ENCODE measurements at regions not wholly inside any gene's neighbourhood (a gene's known extent, or its start where the extent isn't known, plus 50 kb on each side); places are given as distances from the start of the nearest gene placed in this dataset.
"Not testable (repeated sequence)": the region's sequence is repeated elsewhere in the genome, so short reads cannot be mapped to it uniquely, and the experiment has no call there.

DNA sequence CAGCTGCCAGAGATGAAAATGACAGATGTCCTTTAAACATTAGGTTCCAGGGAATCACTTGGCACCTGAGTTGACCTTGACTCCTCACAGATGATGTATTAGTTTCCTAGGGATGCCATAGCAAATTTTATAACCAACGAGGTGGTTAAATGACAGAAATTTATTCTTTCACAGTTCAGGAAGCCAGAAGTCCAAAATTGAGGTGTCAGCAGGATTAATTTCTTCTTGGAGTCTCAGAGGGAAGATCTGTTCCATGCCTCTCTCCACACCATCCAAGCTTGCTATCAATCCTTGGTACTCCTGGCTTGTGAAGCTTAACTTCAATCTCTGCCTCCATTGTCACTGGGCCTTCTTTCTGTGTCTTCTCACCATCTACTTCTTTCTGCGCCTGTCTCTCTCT is 249.7 kb upstream of the BTG1 start:
- ATAC-seq, result no peak
- no peak for DNase-seq

GRCh38 chr12:92394895-92395294 is 249.2 kb upstream of the BTG1 start:
- ATAC-seq (no peak), DNase-seq (no peak)

GRCh38 chr12:92393504-92393903 is 247.9 kb upstream of the BTG1 start:
- ATAC-seq (no peak), DNase-seq (peak; percentile 62)

DNA sequence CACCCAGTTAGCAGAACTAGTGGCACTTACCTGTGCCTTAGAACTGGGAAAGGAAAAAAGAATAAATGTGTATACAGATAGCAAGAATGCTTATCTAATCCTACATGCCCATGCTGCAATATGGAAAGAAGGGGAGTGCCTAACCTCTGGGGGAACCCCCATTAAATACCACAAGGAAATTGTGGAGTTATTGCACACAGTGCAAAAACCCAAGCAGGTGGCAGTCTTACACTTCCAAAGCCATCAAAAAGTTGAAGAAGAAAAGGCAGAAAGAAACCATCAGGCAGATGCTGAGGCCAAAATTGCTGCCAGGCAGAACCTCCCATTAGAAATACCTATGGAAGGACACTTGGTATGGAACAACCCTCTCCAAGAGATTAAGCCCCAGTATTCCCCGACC is 246.1 kb upstream of the BTG1 start:
- ATAC-seq, DNase-seq: not testable (repeated sequence)

GRCh38 chr12:92389466-92389865 is 243.8 kb upstream of the BTG1 start:
- ATAC-seq (no peak), DNase-seq (no peak)

DNA sequence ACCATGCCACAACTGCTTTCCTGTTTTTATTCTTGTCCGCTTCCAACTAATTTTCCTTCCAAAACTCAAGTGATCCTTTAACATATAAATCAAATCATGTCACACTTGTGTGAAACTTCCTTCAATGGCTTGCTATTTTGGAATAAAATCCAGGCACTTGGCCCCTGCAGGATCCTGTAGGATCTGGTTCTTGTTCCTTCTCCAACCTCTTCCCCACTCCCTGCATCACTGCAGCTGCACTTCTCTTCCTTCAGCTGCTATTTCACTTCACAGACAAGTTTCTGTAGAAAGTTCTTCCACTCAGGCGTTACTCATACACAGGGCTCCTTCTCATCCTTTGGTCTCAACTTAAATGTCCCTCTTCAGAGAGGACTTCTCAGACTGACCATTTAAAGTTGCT is 239.7 kb upstream of the BTG1 start:
- ATAC-seq, result no peak
- DNase-seq, result no peak

GRCh38 chr12:92384571-92384970 is 238.9 kb upstream of the BTG1 start:
- ATAC-seq (no peak), DNase-seq (no peak)

DNA sequence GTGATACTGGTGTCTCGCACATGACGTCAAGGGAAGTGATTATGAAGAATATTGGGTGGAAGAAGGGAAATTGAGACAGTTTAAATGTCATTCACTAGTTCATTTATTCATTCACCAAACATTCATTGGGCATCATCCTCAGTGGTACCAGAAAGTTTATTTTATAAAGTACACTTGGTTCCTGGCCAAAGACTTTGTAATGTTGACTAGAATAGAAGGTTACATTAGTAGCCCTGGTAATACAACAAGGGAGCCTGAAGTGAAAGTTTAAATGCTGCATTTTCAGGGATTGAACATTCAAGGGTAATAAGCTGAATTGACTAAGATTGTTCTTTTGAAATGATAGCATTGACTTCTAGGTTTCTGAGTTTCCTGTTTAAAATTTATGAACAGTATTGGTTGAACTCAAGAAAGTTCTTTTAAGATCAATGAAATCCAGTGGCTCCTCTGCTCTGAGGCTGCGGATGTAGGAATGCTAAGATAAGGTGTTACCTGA is 236.8 kb upstream of the BTG1 start:
- ATAC-seq (no peak), DNase-seq (no peak)

- no peak for DNase-seq
- ATAC-seq, result no peak
Observed at GRCh38 chr12:92381856-92382255, 236.2 kb upstream of the BTG1 start.

- ATAC-seq (no peak), DNase-seq (no peak)
Observed at GRCh38 chr12:92378682-92379479, 233.2 kb upstream of the BTG1 start.

DNA sequence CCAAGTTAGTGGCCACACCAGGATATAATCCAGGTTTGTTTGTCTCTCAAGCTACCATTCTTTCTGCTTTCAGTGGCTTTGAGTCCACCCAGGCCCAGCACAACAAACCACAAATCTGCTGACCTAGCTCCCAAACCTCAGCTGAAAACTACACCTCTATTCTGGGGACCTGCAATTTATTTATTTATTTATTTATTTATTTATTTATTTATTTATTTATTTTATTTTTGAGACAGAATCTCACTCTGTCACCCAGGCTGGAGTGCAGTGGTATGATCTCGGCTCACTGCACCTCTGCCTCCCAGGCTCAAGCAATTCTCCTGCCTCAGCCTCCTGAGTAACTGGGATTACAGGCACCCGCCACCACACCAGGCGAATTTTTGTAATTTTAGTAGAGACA is 229.9 kb upstream of the BTG1 start:
- ATAC-seq, DNase-seq: not testable (repeated sequence)

GRCh38 chr12:92370828-92371227 is 225.2 kb upstream of the BTG1 start:
- ATAC-seq, result no peak
- no peak for DNase-seq

- DNase-seq, result no peak
- ATAC-seq, result no peak
Observed at GRCh38 chr12:92369636-92370035, 224.0 kb upstream of the BTG1 start.

GRCh38 chr12:92369056-92369455 is 223.4 kb upstream of the BTG1 start:
- ATAC-seq, result no peak
- no peak for DNase-seq

DNA sequence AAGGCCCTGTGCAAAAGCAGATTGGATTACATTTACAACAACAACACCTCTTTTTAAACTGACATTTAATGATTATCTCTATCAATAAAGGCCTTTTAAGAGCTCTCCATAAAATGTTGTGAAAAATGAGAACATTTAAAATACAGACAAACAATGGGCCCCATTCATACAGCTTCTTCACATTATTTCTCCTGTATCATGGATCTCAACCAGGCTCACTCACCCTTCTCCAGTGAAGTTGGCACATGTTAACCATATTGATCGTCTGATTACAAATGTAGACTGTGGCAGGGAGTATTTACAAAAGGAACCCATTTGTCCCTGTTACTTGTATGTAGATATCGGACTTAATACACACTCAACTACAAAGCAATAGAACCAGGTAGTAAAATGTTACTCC is 220.2 kb upstream of the BTG1 start:
- DNase-seq (no peak), ATAC-seq (no peak)

- DNase-seq (no peak), ATAC-seq (no peak)
Observed at GRCh38 chr12:92365333-92365732, 219.7 kb upstream of the BTG1 start.

DNA sequence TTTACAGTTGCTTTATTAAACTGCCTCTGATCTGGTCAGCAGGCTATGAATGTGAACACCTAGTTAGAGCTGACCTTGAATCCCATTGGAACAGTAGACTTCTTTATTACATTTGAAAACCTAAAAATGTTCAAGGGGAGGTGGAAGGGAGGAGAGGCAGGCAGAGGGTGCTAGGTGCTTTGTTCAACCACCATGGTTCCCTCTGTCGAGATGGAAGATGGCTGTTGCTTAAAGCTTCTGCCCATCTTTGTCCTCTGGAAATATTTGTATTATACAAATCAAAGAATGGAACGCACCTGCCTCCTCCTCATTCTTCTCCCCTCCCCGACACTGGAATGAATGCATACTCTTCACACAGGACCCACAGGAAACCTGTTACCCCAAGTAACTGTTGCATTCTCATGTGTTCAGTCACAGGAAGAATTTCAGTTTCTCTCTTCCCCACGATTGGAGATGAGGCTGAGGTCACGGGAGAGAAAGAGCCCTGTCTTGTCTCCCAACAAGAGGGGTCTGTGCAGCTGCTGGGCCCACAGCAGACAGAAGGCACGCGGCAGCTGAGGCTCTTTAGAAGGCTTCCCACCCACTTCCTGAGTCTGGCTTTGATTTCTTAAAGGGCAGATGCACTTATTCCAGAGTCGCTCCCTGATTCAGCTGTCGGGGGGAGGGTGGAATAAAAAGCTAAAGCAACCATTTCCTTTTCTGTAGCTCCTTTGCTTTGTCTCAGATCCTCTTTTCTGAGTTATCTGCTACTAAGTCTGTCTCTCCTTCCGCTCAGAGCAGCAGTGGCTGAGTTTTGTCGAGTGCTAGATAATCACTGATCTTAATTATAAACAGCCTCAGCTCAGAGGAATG is 217.9 kb upstream of the BTG1 start:
- peak; percentile 52 for DNase-seq
- ATAC-seq, result peak; percentile 53

DNA sequence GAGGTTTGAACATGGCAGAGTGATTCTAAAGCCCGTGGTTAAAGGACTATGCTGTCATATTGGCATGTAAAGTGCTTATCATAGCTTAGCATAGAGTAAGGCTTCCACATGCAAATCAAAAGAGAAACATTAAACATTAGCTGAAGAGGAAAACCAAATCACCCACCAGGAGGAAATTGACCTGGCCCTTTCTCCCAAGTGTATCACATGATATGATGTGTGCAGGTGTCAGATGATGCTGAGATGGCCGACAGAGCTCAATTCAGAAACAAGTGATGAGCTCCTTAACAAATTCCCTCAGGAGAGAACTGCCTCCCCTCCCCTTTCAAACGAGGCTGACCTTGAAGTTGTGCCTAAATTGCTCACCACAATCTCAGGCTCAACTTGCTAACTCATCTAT is 217.1 kb upstream of the BTG1 start:
- peak; percentile 19 for DNase-seq
- no peak for ATAC-seq

DNA sequence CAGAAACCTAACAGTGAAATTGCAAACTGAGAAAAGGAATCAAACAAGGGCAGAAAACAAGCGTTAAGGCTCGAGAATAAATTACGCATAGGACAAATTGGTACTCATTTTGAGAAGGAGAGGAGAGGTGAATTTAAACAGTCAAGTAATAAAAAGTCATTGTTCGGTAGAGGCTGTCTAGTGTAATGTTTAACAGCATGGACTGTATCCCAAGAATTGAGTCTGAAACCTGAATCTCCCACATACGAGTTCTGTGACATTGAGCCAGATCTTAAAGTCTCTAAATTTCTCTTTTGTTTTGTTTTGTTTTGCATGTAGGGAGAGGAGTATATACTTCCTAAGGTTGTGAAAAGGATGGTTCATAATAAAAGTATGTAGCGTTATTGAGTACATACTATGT is 216.5 kb upstream of the BTG1 start:
- DNase-seq, result no peak
- no peak for ATAC-seq

DNA sequence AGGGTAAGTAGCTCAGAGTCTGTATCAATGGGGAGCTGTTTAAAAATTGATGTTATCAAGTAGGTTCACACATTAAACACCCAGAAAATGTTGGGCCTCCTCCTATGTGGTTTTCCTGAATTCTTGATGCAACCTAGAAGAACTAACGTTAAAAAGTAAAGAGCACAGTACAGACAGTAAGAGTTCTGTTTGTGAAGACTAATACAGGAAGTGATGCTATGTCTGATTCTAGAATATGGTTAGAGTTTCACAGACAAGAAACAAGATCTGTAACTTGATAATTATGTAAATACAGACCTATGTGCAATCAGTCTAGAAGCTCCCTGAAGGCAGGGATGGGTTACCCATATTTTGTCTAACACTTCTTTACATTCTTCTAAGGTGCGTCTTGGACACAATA is 214.9 kb upstream of the BTG1 start:
- ATAC-seq, result no peak
- no peak for DNase-seq

- DNase-seq, result no peak
- no peak for ATAC-seq
Observed at GRCh38 chr12:92359581-92360209, 214.0 kb upstream of the BTG1 start.

DNA sequence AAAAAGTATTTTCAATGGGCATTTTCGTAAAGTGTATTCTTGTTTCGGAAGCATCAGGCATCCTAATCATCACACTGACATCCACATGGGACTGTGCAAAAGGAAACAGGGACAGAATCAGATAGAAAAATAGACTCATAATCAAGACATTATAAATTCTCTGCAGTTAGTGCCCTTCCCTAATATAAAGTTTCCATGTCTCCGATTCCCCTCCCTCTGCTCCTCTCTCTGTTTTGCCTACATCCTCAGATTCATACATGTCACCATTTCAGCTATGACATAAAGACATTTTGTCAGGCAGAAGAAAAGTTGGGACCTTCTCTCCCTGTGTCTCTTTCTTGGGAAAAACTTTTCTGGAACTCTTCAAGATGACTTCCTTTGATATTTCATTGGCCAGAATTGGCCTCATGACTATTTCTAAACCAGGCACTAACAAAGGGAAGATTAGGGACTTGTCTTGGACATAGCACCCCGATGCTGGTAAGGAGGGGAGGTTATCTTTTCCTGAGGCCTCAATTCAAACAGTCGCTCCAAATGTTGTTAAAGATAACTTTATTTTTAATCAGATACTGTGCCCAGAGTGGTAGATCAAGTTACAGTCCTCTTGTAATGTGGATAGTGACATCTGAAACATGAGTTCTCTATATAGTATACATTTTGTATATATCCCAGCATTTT is 212.1 kb upstream of the BTG1 start:
- DNase-seq (no peak), ATAC-seq (no peak)

Measured in stimulated activated naive CD8-positive, alpha-beta T cell treated with anti-CD3 and anti-CD28 coated beads, Interleukin-15, Interleukin-2, amounts not matched to agents 100 U/mL and 50 U/mL, for 24 hours (primary cell).